ENCODE measurements at regions not wholly inside any gene's neighbourhood (a gene's known extent, or its start where the extent isn't known, plus 50 kb on each side); places are given as distances from the start of the nearest gene placed in this dataset.
"Not testable (repeated sequence)": the region's sequence is repeated elsewhere in the genome, so short reads cannot be mapped to it uniquely, and the experiment has no call there.

- TF ChIP-seq POLR2A, CTCF, EP300 (IDR thresholded peaks at IDR 0.05): not testable (repeated sequence)
Observed at GRCh38 chr4:190119474-190119873, 54.1 kb upstream of the DUX4 start.

Data from tibial nerve (tissue), 4 donors.